GM12865 (cell line): ENCODE measurements at regions not wholly inside any gene's neighbourhood (a gene's known extent, or its start where the extent isn't known, plus 50 kb on each side); places are given as distances from the start of the nearest gene placed in this dataset.

Source experiments
- DNase-seq: peaks from one replicate; pipeline ENCODE4 v3.0.0; 2010; ENCODE audit warnings: low read depth
- H3K4me3 ChIP-seq: 2 replicates; pipeline ENCODE4 v1.5.1; 2011; ENCODE audit warnings: mild to moderate bottlenecking, low read depth, low read length, control low read depth
- CTCF ChIP-seq: IDR thresholded peaks from 2 replicates; pipeline ENCODE4 v1.5.1; 2011; ENCODE audit warnings: low read length, control low read depth, low read depth, inconsistent platforms; ENCODE audit not compliant: insufficient read depth; ENCODE audit errors: missing control alignments

- TF ChIP-seq CTCF = no peak
- DNase-seq = no peak
- H3K4me3 ChIP-seq = no peak overlapping the region
Measured at GRCh38 chr12:40505327-40505726, 186.9 kb upstream of the CNTN1 start.

GRCh38 chr12:40508421-40508820 lies 183.8 kb upstream of the CNTN1 start:
- no peak for DNase-seq
- no peak for TF ChIP-seq CTCF
- H3K4me3 ChIP-seq = no peak overlapping the region

GRCh38 chr12:40511341-40511740 lies 180.9 kb upstream of the CNTN1 start:
- peak; percentile 14 for DNase-seq
- TF ChIP-seq CTCF = no peak
- no peak overlapping the region for H3K4me3 ChIP-seq

- peak; percentile 51 for DNase-seq
- TF ChIP-seq CTCF = no peak
- no peak overlapping the region for H3K4me3 ChIP-seq
Measured at GRCh38 chr12:40515041-40515816, 177.0 kb upstream of the CNTN1 start.

GRCh38 chr12:40522837-40523236 lies 169.4 kb upstream of the CNTN1 start:
- H3K4me3 ChIP-seq = no peak overlapping the region
- TF ChIP-seq CTCF = no peak
- DNase-seq = no peak

GRCh38 chr12:40525054-40525453 lies 167.2 kb upstream of the CNTN1 start:
- no peak for DNase-seq
- no peak for TF ChIP-seq CTCF
- no peak overlapping the region for H3K4me3 ChIP-seq

GRCh38 chr12:40534828-40535227 lies 157.4 kb upstream of the CNTN1 start:
- no peak for TF ChIP-seq CTCF
- DNase-seq = no peak
- no peak overlapping the region for H3K4me3 ChIP-seq
